SK-N-SH (cell line): ENCODE measurements at regions not wholly inside any gene's neighbourhood (a gene's known extent, or its start where the extent isn't known, plus 50 kb on each side); places are given as distances from the start of the nearest gene placed in this dataset.
A peak's percentile ranks its signal among the peaks of the same experiment; 100 is the strongest.

ENCODE experiments used
- CTCF ChIA-PET: fragments of 300-600, 350-600 bp; formaldehyde crosslinking; extraction: SDS; loops from one replicate; lab custom pipeline; 2021; lab: Yijun Ruan, JAX
- POLR2A ChIA-PET: fragments of 350-600 bp; sonication (Branson Sonifier 250); formaldehyde crosslinking; extraction: SDS; loops from one replicate; lab custom pipeline; 2020; ENCODE audit warnings: antibody characterized with exemption, inconsistent platforms; lab: Yijun Ruan, JAX
- DNase-seq: peaks from one replicate; pipeline ENCODE4 v3.0.0; 2012
- H2AFZ ChIP-seq: fragments of 200-600 bp; sonication (generic); 2 replicates; pipeline ENCODE4 v1.8.1; 2016; ENCODE audit warnings: antibody characterized with exemption, mild to moderate bottlenecking, low read depth
- H3F3A ChIP-seq: fragments of 200-600 bp; sonication (generic); replicated peaks from 2 replicates; pipeline ENCODE3; 2016; ENCODE audit warnings: antibody characterized with exemption, mild to moderate bottlenecking; ENCODE audit not compliant: insufficient read depth
- H3K27ac ChIP-seq, 2 experiments: fragments of 200-500 bp in 1 of 2; fragments of 200-600 bp in 1 of 2; sonication (Bioruptor generic) in 1 of 2; sonication (generic), shearing (Covaris generic) in 1 of 2; 2 replicates each; pipeline versions ENCODE4 v1.5.1 to v1.6.1; 2014 to 2016; ENCODE audit warnings: low read depth in 2 of 2, inconsistent platforms in 1 of 2, low read length in 1 of 2, mild to moderate bottlenecking in 1 of 2, mixed read lengths in 1 of 2
- H3K27me3 ChIP-seq: fragments of 200-600 bp; sonication (generic), shearing (Covaris generic); 2 replicates; pipeline ENCODE4 v1.6.1; 2016; ENCODE audit warnings: mixed run types; ENCODE audit not compliant: insufficient read depth
- H3K36me3 ChIP-seq, 2 experiments: fragments of 200-500 bp in 1 of 2; fragments of 200-600 bp in 1 of 2; sonication (Bioruptor generic) in 1 of 2; sonication (generic) in 1 of 2; replicated peaks in 1 of 2; 2 replicates each; pipeline versions ENCODE3 to v1.5.1; 2014 to 2016; ENCODE audit warnings: low read length in 1 of 2, mild to moderate bottlenecking in 1 of 2; ENCODE audit not compliant: insufficient read depth in 2 of 2, control insufficient read depth in 1 of 2
- H3K4me1 ChIP-seq, 2 experiments: fragments of 200-500 bp in 1 of 2; fragments of 200-600 bp in 1 of 2; sonication (Bioruptor generic) in 1 of 2; sonication (generic), shearing (Covaris generic) in 1 of 2; 2 replicates each; pipeline versions ENCODE4 v1.5.1 to v1.6.1; 2014 to 2016; ENCODE audit warnings: low read depth in 1 of 2, low read length in 1 of 2, mixed run types in 1 of 2; ENCODE audit not compliant: insufficient read depth in 2 of 2, control insufficient read depth in 1 of 2
- H3K4me2 ChIP-seq: fragments of 200-600 bp; sonication (generic), shearing (Covaris generic); 2 replicates; pipeline ENCODE4 v1.6.1; 2017; ENCODE audit warnings: mixed run types
- H3K4me3 ChIP-seq, 2 experiments: fragments of 200-500 bp in 1 of 2; fragments of 200-600 bp in 1 of 2; sonication (Bioruptor generic) in 1 of 2; sonication (generic), shearing (Covaris generic) in 1 of 2; 2 replicates each; pipeline versions ENCODE4 v1.5.1 to v1.8.1; 2014 to 2016; ENCODE audit warnings: low read depth in 2 of 2, inconsistent platforms in 1 of 2, low read length in 1 of 2, mild to moderate bottlenecking in 1 of 2, mixed read lengths in 1 of 2, moderate library complexity in 1 of 2
- H3K79me2 ChIP-seq: fragments of 200-600 bp; sonication (generic); 2 replicates; pipeline ENCODE4 v1.8.1; 2017; ENCODE audit warnings: mild to moderate bottlenecking; ENCODE audit not compliant: insufficient read depth
- H3K9ac ChIP-seq: fragments of 200-600 bp; sonication (generic); 2 replicates; pipeline ENCODE4 v1.6.1; 2017; ENCODE audit warnings: mixed run types
- H3K9me2 ChIP-seq: fragments of 200-600 bp; sonication (generic); 2 replicates; pipeline ENCODE4 v1.6.1; 2017; ENCODE audit warnings: mixed run types
- H3K9me3 ChIP-seq: fragments of 200-600 bp; sonication (generic); 2 replicates; pipeline ENCODE4 v1.6.1; 2017; ENCODE audit warnings: mixed run types, mild to moderate bottlenecking, moderate library complexity
- H4K20me1 ChIP-seq: fragments of 200-600 bp; sonication (generic); 2 replicates; pipeline ENCODE4 v1.6.1; 2017; ENCODE audit warnings: mild to moderate bottlenecking, mixed run types; ENCODE audit not compliant: insufficient read depth
- CHD2 ChIP-seq: fragments of 150-350 bp; IDR thresholded peaks from 2 replicates; pipeline ENCODE4 v1.6.1; 2018; ENCODE audit warnings: low read length; ENCODE audit not compliant: partially characterized antibody
- ELF1 ChIP-seq: IDR thresholded peaks from 2 replicates; pipeline ENCODE4 v1.4.0; 2012
- EP300 ChIP-seq, 2 experiments: IDR thresholded peaks; 2 replicates each; pipeline versions ENCODE4 v1.4.0 to v1.6.1; 2012; ENCODE audit warnings: borderline replicate concordance in 1 of 2, low read depth in 1 of 2, low read length in 1 of 2
- EZH2phosphoT487 ChIP-seq: fragments of 200-600 bp; sonication (generic); IDR thresholded peaks from 2 replicates; pipeline ENCODE4 v1.6.1; 2017; ENCODE audit warnings: low read depth, mixed run types, mild to moderate bottlenecking, antibody characterized with exemption, moderate library complexity, borderline replicate concordance
- FOSL2 ChIP-seq: IDR thresholded peaks from 2 replicates; pipeline ENCODE4 v1.4.0; 2012; ENCODE audit warnings: low read depth, mild to moderate bottlenecking, moderate library complexity, borderline replicate concordance
- FOXJ3 ChIP-seq: sonication (generic); formaldehyde crosslinking; IDR thresholded peaks from 2 replicates; pipeline ENCODE4 v1.5.1; 2020; ENCODE audit warnings: mild to moderate bottlenecking, missing genetic modification reagents
- GABPA ChIP-seq: IDR thresholded peaks from 2 replicates; pipeline ENCODE4 v1.4.0; 2012; ENCODE audit warnings: low read depth, mild to moderate bottlenecking
- GATA2 ChIP-seq: sonication (generic); formaldehyde crosslinking; IDR thresholded peaks from 2 replicates; pipeline ENCODE4 v1.5.0; 2020; ENCODE audit warnings: mild to moderate bottlenecking, missing genetic modification reagents
- JUND ChIP-seq: IDR thresholded peaks from 2 replicates; pipeline ENCODE4 v1.4.0; 2012
- MXI1 ChIP-seq: IDR thresholded peaks from 2 replicates; pipeline ENCODE4 v1.6.1; 2012; ENCODE audit warnings: mild to moderate bottlenecking, low read depth, low read length, improper control_type of control experiment
- NFIC ChIP-seq: IDR thresholded peaks from 2 replicates; pipeline ENCODE4 v1.4.0; 2012; ENCODE audit warnings: borderline replicate concordance
- POLR2AphosphoS5 ChIP-seq: IDR thresholded peaks from 2 replicates; pipeline ENCODE4 v1.6.1; 2012; ENCODE audit warnings: low read depth, low read length
- RCOR1 ChIP-seq: fragments of 150-350 bp; IDR thresholded peaks from 2 replicates; pipeline ENCODE4 v1.6.1; 2017; ENCODE audit warnings: antibody characterized with exemption, low read length
- RXRA ChIP-seq: IDR thresholded peaks from 2 replicates; pipeline ENCODE4 v1.4.0; 2012; ENCODE audit warnings: low read depth, mild to moderate bottlenecking, borderline replicate concordance
- SMC3 ChIP-seq: IDR thresholded peaks from 2 replicates; pipeline ENCODE4 v1.6.1; 2012; ENCODE audit warnings: low read depth, low read length, improper control_type of control experiment
- TAF1 ChIP-seq: IDR thresholded peaks from 2 replicates; pipeline ENCODE4 v1.6.1; 2012; ENCODE audit warnings: low read depth, mild to moderate bottlenecking, low read length, moderate library complexity, borderline replicate concordance
- TCF12 ChIP-seq: IDR thresholded peaks from 2 replicates; pipeline ENCODE4 v1.4.0; 2012
- WGBS: methylation state at CpG from one replicate; pipeline ENCODE4 v1.1.6; 2017; ENCODE audit warnings: low lambda C conversion rate; 5-methylcytosine and 5-hydroxymethylcytosine counted together
- TF ChIP-seq, protein P1 (sequence below): IDR thresholded peaks from 2 replicates; pipeline ENCODE4 v1.4.0; 2012; ENCODE audit warnings: low read depth, borderline replicate concordance
- TF ChIP-seq, protein P2 (sequence below): fragments of 200-600 bp; sonication (generic); IDR thresholded peaks from 2 replicates; pipeline ENCODE4 v1.6.1; 2017; ENCODE audit warnings: antibody characterized with exemption, mild to moderate bottlenecking, moderate library complexity
- TF ChIP-seq, protein P3 (sequence below): IDR thresholded peaks from 2 replicates; pipeline ENCODE4 v1.4.0; 2012; ENCODE audit warnings: low read depth, borderline replicate concordance
- TF ChIP-seq, protein P4 (sequence below): IDR thresholded peaks from 2 replicates; pipeline ENCODE4 v1.4.0; 2012; ENCODE audit warnings: low read depth
- TF ChIP-seq, protein P5 (sequence below): fragments of 150-350 bp; IDR thresholded peaks from 2 replicates; pipeline ENCODE4 v1.6.1; 2016; ENCODE audit warnings: mild to moderate bottlenecking, low read depth, low read length

DNA sequence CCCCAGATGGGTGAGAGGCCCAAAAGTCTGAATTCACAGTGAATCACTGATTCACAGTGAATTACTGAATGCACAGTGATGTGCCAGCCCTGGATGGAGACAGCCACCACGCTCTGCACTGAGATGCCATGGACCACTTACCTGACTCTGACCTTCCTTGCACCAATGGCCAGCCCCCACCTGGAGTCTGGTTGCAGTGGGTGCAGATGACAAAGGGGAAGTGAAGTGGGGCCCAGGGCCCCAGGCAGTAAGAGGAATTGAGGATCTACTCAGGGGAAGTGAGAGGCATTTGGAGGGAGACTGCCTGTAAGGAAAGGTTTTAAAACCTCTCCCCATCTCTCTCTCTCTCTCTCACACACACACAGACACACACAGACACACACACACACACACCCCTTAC, 412.1 kb downstream of the CYLC2 start:
- no peak overlapping the region for H3K27ac ChIP-seq
- ChIA-PET CTCF (no interaction called here), POLR2A (no interaction called here)
- 13% methylated on average over 1 of the region's 1 CpG for WGBS
- H3K4me1 ChIP-seq, result no peaks in the 10 kb centered on the region
- no peaks in the 10 kb centered on the region for H3K79me2 ChIP-seq
- no peaks in the 10 kb centered on the region for H3K9me2 ChIP-seq
- no peak overlapping the region for H3K4me2 ChIP-seq
- no peak overlapping the region for H3K4me3 ChIP-seq
- no peak for TF ChIP-seq TAF1
- TF ChIP-seq TCF12, result no peak
- TF ChIP-seq FOSL2, result no peak
- TF ChIP-seq NFIC, result no peak
- TF ChIP-seq RXRA, result no peak
- TF ChIP-seq JUND, result no peak
- TF ChIP-seq, protein P1, sequence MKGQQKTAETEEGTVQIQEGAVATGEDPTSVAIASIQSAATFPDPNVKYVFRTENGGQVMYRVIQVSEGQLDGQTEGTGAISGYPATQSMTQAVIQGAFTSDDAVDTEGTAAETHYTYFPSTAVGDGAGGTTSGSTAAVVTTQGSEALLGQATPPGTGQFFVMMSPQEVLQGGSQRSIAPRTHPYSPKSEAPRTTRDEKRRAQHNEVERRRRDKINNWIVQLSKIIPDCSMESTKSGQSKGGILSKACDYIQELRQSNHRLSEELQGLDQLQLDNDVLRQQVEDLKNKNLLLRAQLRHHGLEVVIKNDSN, result no peak
- H3K9ac ChIP-seq, result no peak overlapping the region
- H3K27me3 ChIP-seq, result no peaks in the 10 kb centered on the region
- no peaks in the 10 kb centered on the region for H3K36me3 ChIP-seq
- no peak overlapping the region; the same call in 1 of the 2 replicates for H2AFZ ChIP-seq
- DNase-seq, result no peak
- no peaks in the 10 kb centered on the region for H4K20me1 ChIP-seq
- no peaks in the 10 kb centered on the region for H3F3A ChIP-seq
- H3K9me3 ChIP-seq, result no peaks in the 10 kb centered on the region

DNA sequence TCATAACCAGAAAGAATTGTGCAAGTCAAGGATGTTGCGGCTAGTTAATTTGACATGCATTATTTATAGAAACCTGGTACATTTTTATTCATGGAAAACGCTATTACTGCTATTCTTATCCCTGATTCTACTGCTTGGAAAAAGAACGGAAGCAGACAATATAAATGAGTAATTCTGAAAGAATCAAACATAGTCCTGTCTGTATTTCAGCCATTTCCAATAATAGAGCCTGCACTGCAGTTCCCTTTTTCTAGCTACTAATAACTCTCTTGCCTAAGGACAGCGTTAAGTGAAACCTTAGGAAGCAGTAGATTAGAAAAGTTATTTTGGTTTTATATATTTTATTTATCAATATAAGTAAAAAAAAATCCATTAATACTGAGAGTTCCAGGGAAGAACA, 414.9 kb downstream of the CYLC2 start:
- H3K27ac ChIP-seq, result peak overlapping the region in 1 of 2 experiments; percentile 35; a peak in 3 of 4 replicates
- ChIA-PET CTCF (interaction anchor here (0.8 kb wide), 1 partner anchor 13 kb away, joined by 4 read pairs; no protein-coding TSS in a partner anchor), POLR2A (no interaction called here)
- no peaks in the 10 kb centered on the region for H3K4me1 ChIP-seq
- 24% methylated on average over 4 of the region's 4 CpGs for WGBS
- H3K9me2 ChIP-seq, result no peaks in the 10 kb centered on the region
- H3K9ac ChIP-seq, result no peak overlapping the region
- no peak overlapping the region for H3K4me3 ChIP-seq
- H3K79me2 ChIP-seq, result no peaks in the 10 kb centered on the region
- H3K9me3 ChIP-seq, result no peaks in the 10 kb centered on the region
- no peak for DNase-seq
- H3K36me3 ChIP-seq, result no peaks in the 10 kb centered on the region
- no peaks in the 10 kb centered on the region for H4K20me1 ChIP-seq
- no peak overlapping the region for H2AFZ ChIP-seq
- H3F3A ChIP-seq, result no peaks in the 10 kb centered on the region
- no peaks in the 10 kb centered on the region for H3K27me3 ChIP-seq
- no peak overlapping the region for H3K4me2 ChIP-seq
- no peak for TF ChIP-seq ELF1
- no peak for TF ChIP-seq JUND
- TF ChIP-seq, protein P1, result no peak
- no peak for TF ChIP-seq POLR2AphosphoS5
- no peak for TF ChIP-seq GATA2
- TF ChIP-seq TAF1, result no peak
- no peak for TF ChIP-seq MXI1
- TF ChIP-seq SMC3, result no peak
- TF ChIP-seq, protein P2, sequence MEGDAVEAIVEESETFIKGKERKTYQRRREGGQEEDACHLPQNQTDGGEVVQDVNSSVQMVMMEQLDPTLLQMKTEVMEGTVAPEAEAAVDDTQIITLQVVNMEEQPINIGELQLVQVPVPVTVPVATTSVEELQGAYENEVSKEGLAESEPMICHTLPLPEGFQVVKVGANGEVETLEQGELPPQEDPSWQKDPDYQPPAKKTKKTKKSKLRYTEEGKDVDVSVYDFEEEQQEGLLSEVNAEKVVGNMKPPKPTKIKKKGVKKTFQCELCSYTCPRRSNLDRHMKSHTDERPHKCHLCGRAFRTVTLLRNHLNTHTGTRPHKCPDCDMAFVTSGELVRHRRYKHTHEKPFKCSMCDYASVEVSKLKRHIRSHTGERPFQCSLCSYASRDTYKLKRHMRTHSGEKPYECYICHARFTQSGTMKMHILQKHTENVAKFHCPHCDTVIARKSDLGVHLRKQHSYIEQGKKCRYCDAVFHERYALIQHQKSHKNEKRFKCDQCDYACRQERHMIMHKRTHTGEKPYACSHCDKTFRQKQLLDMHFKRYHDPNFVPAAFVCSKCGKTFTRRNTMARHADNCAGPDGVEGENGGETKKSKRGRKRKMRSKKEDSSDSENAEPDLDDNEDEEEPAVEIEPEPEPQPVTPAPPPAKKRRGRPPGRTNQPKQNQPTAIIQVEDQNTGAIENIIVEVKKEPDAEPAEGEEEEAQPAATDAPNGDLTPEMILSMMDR, result no peak
- TF ChIP-seq CHD2, result no peak
- TF ChIP-seq, protein P3, sequence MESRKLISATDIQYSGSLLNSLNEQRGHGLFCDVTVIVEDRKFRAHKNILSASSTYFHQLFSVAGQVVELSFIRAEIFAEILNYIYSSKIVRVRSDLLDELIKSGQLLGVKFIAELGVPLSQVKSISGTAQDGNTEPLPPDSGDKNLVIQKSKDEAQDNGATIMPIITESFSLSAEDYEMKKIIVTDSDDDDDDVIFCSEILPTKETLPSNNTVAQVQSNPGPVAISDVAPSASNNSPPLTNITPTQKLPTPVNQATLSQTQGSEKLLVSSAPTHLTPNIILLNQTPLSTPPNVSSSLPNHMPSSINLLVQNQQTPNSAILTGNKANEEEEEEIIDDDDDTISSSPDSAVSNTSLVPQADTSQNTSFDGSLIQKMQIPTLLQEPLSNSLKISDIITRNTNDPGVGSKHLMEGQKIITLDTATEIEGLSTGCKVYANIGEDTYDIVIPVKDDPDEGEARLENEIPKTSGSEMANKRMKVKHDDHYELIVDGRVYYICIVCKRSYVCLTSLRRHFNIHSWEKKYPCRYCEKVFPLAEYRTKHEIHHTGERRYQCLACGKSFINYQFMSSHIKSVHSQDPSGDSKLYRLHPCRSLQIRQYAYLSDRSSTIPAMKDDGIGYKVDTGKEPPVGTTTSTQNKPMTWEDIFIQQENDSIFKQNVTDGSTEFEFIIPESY, result no peak
- no peak for TF ChIP-seq EP300 (IDR thresholded peaks at IDR 0.05; ENCODE audit: borderline replicate concordance in 1 of 2, low read depth in 1 of 2, low read length in 1 of 2)
- TF ChIP-seq, protein P4, sequence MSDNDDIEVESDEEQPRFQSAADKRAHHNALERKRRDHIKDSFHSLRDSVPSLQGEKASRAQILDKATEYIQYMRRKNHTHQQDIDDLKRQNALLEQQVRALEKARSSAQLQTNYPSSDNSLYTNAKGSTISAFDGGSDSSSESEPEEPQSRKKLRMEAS, result no peak
- TF ChIP-seq EZH2phosphoT487, result no peak
- TF ChIP-seq GABPA, result no peak
- TF ChIP-seq FOXJ3 (CRISPR knock-in tag), result no peak
- no peak for TF ChIP-seq RCOR1
- TF ChIP-seq, protein P5, sequence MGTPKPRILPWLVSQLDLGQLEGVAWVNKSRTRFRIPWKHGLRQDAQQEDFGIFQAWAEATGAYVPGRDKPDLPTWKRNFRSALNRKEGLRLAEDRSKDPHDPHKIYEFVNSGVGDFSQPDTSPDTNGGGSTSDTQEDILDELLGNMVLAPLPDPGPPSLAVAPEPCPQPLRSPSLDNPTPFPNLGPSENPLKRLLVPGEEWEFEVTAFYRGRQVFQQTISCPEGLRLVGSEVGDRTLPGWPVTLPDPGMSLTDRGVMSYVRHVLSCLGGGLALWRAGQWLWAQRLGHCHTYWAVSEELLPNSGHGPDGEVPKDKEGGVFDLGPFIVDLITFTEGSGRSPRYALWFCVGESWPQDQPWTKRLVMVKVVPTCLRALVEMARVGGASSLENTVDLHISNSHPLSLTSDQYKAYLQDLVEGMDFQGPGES, result no peak
